Stomach (tissue), 4 donors: ENCODE measurements at regions not wholly inside any gene's neighbourhood (a gene's known extent, or its start where the extent isn't known, plus 50 kb on each side); places are given as distances from the start of the nearest gene placed in this dataset.

ENCODE experiments used
- CTCF ChIP-seq, 7 experiments: fragments of 450-650 bp in 4 of 7; fragments of 200-600 bp in 3 of 7; sonication (generic) in 3 of 7; IDR thresholded peaks; one replicate each; pipeline ENCODE4 v1.5.1; 2016 to 2019; ENCODE audit warnings: antibody characterized with exemption in 7 of 7, control low read depth in 2 of 7, mild to moderate bottlenecking in 1 of 7
- EP300 ChIP-seq: sonication (generic); formaldehyde crosslinking; IDR thresholded peaks from one replicate; pipeline ENCODE4 v1.6.1; 2017; ENCODE audit warnings: antibody characterized with exemption
- POLR2A ChIP-seq, 4 donors: fragments of 450-650 bp; IDR thresholded peaks; one replicate each; pipeline ENCODE4 v1.6.1; 2016; ENCODE audit warnings: antibody characterized with exemption in 4 of 4, control low read depth in 2 of 4, mild to moderate bottlenecking in 1 of 4, moderate library complexity in 1 of 4
- POLR2AphosphoS5 ChIP-seq, 3 donors: sonication (generic); formaldehyde crosslinking; IDR thresholded peaks; one replicate each; pipeline ENCODE4 v1.6.1; 2016; ENCODE audit warnings: antibody characterized with exemption in 3 of 3

GRCh38 chr7:131103997-131104396 lies 223.7 kb upstream of the MKLN1 start:
- TF ChIP-seq CTCF (IDR thresholded peaks at IDR 0.05) (no peak), POLR2AphosphoS5 (IDR thresholded peaks at IDR 0.05) (peak in 1 of 3 donors; percentile 38), EP300 (no peak), POLR2A (IDR thresholded peaks at IDR 0.05) (no peak)
